Right lobe of liver (tissue), 6 donors: ENCODE measurements at regions not wholly inside any gene's neighbourhood (a gene's known extent, or its start where the extent isn't known, plus 50 kb on each side); places are given as distances from the start of the nearest gene placed in this dataset.

Experiments
- ATAC-seq, 4 donors: fragments of 200-7000 bp; cut with Tn5 transposase; one replicate each; pipeline ENCODE4 v1.9.1; 2020; ENCODE audit warnings: mild to moderate bottlenecking in 4 of 4, moderate library complexity in 4 of 4
- DNase-seq, 3 donors: peaks; one replicate each; pipeline ENCODE4 v3.0.0-alpha.2; 2020
- H3K27ac ChIP-seq, 3 donors: fragments of 200-600 bp; one replicate each; pipeline ENCODE4 v1.8.0; 2022
- H3K27me3 ChIP-seq, 2 donors: fragments of 200-600 bp; one replicate each; pipeline ENCODE4 v1.8.0; 2022
- H3K36me3 ChIP-seq, 4 donors: fragments of 200-600 bp; sonication (generic) in 1 of 4; one replicate each; pipeline versions ENCODE4 v1.5.1 to v1.8.0; 2017 to 2022; ENCODE audit warnings: control low read depth in 1 of 4
- H3K4me1 ChIP-seq, 4 donors: fragments of 200-600 bp; sonication (generic) in 1 of 4; one replicate each; pipeline versions ENCODE4 v1.5.1 to v1.8.0; 2017 to 2022; ENCODE audit warnings: control low read depth in 1 of 4
- H3K4me3 ChIP-seq, 3 donors: fragments of 200-600 bp; one replicate each; pipeline ENCODE4 v1.8.0; 2022
- H3K9me3 ChIP-seq, 4 donors: fragments of 200-600 bp; sonication (generic) in 1 of 4; one replicate each; pipeline versions ENCODE4 v1.5.1 to v1.8.0; 2017 to 2022; ENCODE audit warnings: control low read depth in 1 of 4
- CTCF ChIP-seq, 4 donors: fragments of 200-600 bp in 3 of 4; fragments of 450-650 bp in 1 of 4; IDR thresholded peaks; one replicate each; pipeline versions ENCODE4 v1.5.1 to v1.8.0; 2016 to 2022; ENCODE audit warnings: antibody characterized with exemption in 4 of 4, mild to moderate bottlenecking in 2 of 4
- POLR2A ChIP-seq: fragments of 450-650 bp; IDR thresholded peaks from one replicate; pipeline ENCODE4 v1.6.1; 2017; ENCODE audit warnings: antibody characterized with exemption, mild to moderate bottlenecking
- WGBS: methylation state at CpG from one replicate; pipeline ENCODE4 v1.1.6; 2018; ENCODE audit warnings: low coverage, low lambda C conversion rate; ENCODE audit not compliant: insufficient coverage; ENCODE audit errors: missing lambda C conversion rate; 5-methylcytosine and 5-hydroxymethylcytosine counted together
- intact Hi-C, 2 donors: fragments of 100-400 bp; cut with DNase I; formaldehyde crosslinking; loops; one replicate each; pipeline versions ENCODE4 v1.11.2 to v1.14.1; 2022
- donor health status: DM: no; HTN: yes; CAD: no.
- donor health status: DM: no; HTN: no; CAD: no.
- donor health status: DM: no; HTN: no; CAD: no.
- donor health status: DM: no; HTN: yes; CAD: no.
- donor health status: DM: no; HTN: yes; CAD: no.

GRCh38 chr6:148044261-148044751 is 298.3 kb upstream of the SASH1 start:
- Histone ChIP-seq H3K27me3 (no peaks in the 10 kb centered on the region), H3K27ac (no peak overlapping the region), H3K9me3 (no peaks in the 10 kb centered on the region), H3K4me3 (no peak overlapping the region), H3K36me3 (no peaks in the 10 kb centered on the region), H3K4me1 (no peaks in the 10 kb centered on the region)
- DNase-seq (no peak), ATAC-seq (no peak)
- WGBS, result 38% methylated on average over 1 of the region's 1 CpG
- intact Hi-C loops, result no loop called here
- TF ChIP-seq CTCF (IDR thresholded peaks at IDR 0.05) (no peak), POLR2A (no peak)

- intact Hi-C loops, result no loop called here
- no peak overlapping the region for H3K4me3 ChIP-seq
- DNase-seq, result no peak
- H3K9me3 ChIP-seq, result no peaks in the 10 kb centered on the region
- TF ChIP-seq CTCF (IDR thresholded peaks at IDR 0.05) (no peak), POLR2A (no peak)
- no peaks in the 10 kb centered on the region for H3K27me3 ChIP-seq
- H3K36me3 ChIP-seq, result no peaks in the 10 kb centered on the region
- no peaks in the 10 kb centered on the region for H3K4me1 ChIP-seq
- ATAC-seq, result no peak
- 33% methylated on average over 1 of the region's 1 CpG for WGBS
- H3K27ac ChIP-seq, result no peak overlapping the region
Observed at GRCh38 chr6:148044921-148045320, 297.7 kb upstream of the SASH1 start.

- WGBS, result 73% methylated on average over 4 of the region's 5 CpGs
- intact Hi-C loops, result no loop called here
Observed at GRCh38 chr6:148053209-148053608, 289.4 kb upstream of the SASH1 start.

GRCh38 chr6:148053796-148054195 is 288.8 kb upstream of the SASH1 start:
- TF ChIP-seq CTCF (IDR thresholded peaks at IDR 0.05) (no peak), POLR2A (no peak)
- no peaks in the 10 kb centered on the region for H3K4me1 ChIP-seq
- H3K9me3 ChIP-seq, result no peaks in the 10 kb centered on the region
- ATAC-seq, result no peak
- intact Hi-C loops, result no loop called here
- DNase-seq, result no peak
- no peak overlapping the region for H3K27ac ChIP-seq
- no peaks in the 10 kb centered on the region for H3K36me3 ChIP-seq
- H3K4me3 ChIP-seq, result no peak overlapping the region
- no peaks in the 10 kb centered on the region for H3K27me3 ChIP-seq

More at GRCh38 chr6:148053209-148053608, 289.4 kb upstream of the SASH1 start:
- Histone ChIP-seq H3K27me3 (no peaks in the 10 kb centered on the region), H3K4me3 (no peak overlapping the region), H3K4me1 (no peaks in the 10 kb centered on the region), H3K27ac (no peak overlapping the region), H3K36me3 (no peaks in the 10 kb centered on the region), H3K9me3 (no peaks in the 10 kb centered on the region)
- DNase-seq (no peak), ATAC-seq (no peak)
- TF ChIP-seq POLR2A, result no peak
- TF ChIP-seq CTCF (IDR thresholded peaks at IDR 0.05), result no peak

GRCh38 chr6:148054219-148054618 is 288.4 kb upstream of the SASH1 start:
- no peaks in the 10 kb centered on the region for H3K9me3 ChIP-seq
- no peaks in the 10 kb centered on the region for H3K36me3 ChIP-seq
- no peaks in the 10 kb centered on the region for H3K27me3 ChIP-seq
- no peak for ATAC-seq
- TF ChIP-seq CTCF (IDR thresholded peaks at IDR 0.05) (no peak), POLR2A (no peak)
- 24% methylated on average over 1 of the region's 1 CpG for WGBS
- H3K4me1 ChIP-seq, result no peaks in the 10 kb centered on the region
- DNase-seq, result no peak
- intact Hi-C loops, result no loop called here
- no peak overlapping the region for H3K27ac ChIP-seq
- H3K4me3 ChIP-seq, result no peak overlapping the region
